GM12891 (cell line): ENCODE measurements at regions not wholly inside any gene's neighbourhood (a gene's known extent, or its start where the extent isn't known, plus 50 kb on each side); places are given as distances from the start of the nearest gene placed in this dataset.

Experiments used
- POLR2A ChIP-seq: IDR thresholded peaks from 2 replicates; pipeline ENCODE4 v1.6.1; 2011; ENCODE audit warnings: low read depth, low read length, control low read depth
- POLR2AphosphoS5 ChIP-seq: IDR thresholded peaks from 2 replicates; pipeline ENCODE4 v1.6.1; 2011; ENCODE audit warnings: low read depth, low read length, control low read depth

DNA sequence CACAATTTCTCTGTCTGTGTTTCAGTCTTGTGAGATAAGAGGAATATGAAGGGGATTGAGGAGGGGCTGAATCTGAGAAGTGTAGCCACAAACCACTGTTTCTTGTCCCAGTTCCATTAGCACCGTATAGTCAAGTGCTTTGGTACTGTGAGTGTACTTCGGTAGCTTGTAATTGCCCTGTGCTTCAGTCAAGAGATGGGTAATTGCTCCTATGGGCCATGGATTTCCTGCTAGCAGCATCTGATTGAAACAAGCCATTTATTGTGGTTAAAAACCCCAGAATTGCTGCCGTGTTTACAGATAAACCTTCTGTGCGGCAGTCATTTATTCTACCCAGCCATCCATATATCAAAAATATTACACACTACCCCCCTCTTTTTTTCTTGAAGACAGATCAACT is 98.6 kb downstream of the MAT2B start:
- TF ChIP-seq POLR2A: no peak
- no peak for TF ChIP-seq POLR2AphosphoS5
